GM21390 (cell line): ENCODE measurements at regions not wholly inside any gene's neighbourhood (a gene's known extent, or its start where the extent isn't known, plus 50 kb on each side); places are given as distances from the start of the nearest gene placed in this dataset.

Experiments used
- ATAC-seq: cut with Tn5 transposase; IDR thresholded peaks from one replicate; pipeline ENCODE4 v1.9.1; 2021; ENCODE audit not compliant: unreplicated experiment

- ATAC-seq = no peak
These were observed 251.8 kb downstream of the TBX15 start for GRCh38 chr1:118736322-118736721.

GRCh38 chr1:118717893-118718292 lies 270.2 kb downstream of the TBX15 start:
- ATAC-seq = no peak

GRCh38 chr1:118716775-118717174 lies 271.4 kb downstream of the TBX15 start:
- ATAC-seq = no peak

GRCh38 chr1:118711356-118711755 lies 276.8 kb downstream of the TBX15 start:
- ATAC-seq = no peak

GRCh38 chr1:118698911-118699310 lies 289.2 kb downstream of the TBX15 start:
- no peak for ATAC-seq

GRCh38 chr1:118692143-118692542 lies 296.0 kb downstream of the TBX15 start:
- no peak for ATAC-seq

GRCh38 chr1:118688891-118689290 lies 299.3 kb downstream of the TBX15 start:
- no peak for ATAC-seq

- no peak for ATAC-seq
These were observed 326.3 kb downstream of the TBX15 start for GRCh38 chr1:118661769-118662320.

- no peak for ATAC-seq
These were observed 327.4 kb downstream of the TBX15 start for GRCh38 chr1:118660769-118661168.

GRCh38 chr1:118659646-118660045 lies 328.5 kb downstream of the TBX15 start:
- ATAC-seq = no peak

- no peak for ATAC-seq
These were observed 337.9 kb downstream of the TBX15 start for GRCh38 chr1:118650107-118650807.

GRCh38 chr1:118649369-118650106 lies 338.6 kb downstream of the TBX15 start:
- ATAC-seq = no peak

GRCh38 chr1:118636004-118636403 lies 352.1 kb downstream of the TBX15 start:
- no peak for ATAC-seq

- no peak for ATAC-seq
These were observed 360.7 kb downstream of the TBX15 start for GRCh38 chr1:118627435-118627834.

- ATAC-seq = no peak
These were observed 366.3 kb downstream of the TBX15 start for GRCh38 chr1:118621839-118622238.

- ATAC-seq = no peak
These were observed 369.4 kb downstream of the TBX15 start for GRCh38 chr1:118618618-118619340.

GRCh38 chr1:118617916-118618315 lies 370.2 kb downstream of the TBX15 start:
- ATAC-seq = no peak

- ATAC-seq = no peak
These were observed 373.1 kb downstream of the TBX15 start for GRCh38 chr1:118615066-118615465.

GRCh38 chr1:118589238-118589846 lies 398.8 kb downstream of the TBX15 start:
- no peak for ATAC-seq

GRCh38 chr1:118588566-118588965 lies 399.6 kb downstream of the TBX15 start:
- no peak for ATAC-seq

GRCh38 chr1:118578276-118578675 lies 393.2 kb upstream of the SPAG17 start:
- no peak for ATAC-seq
